ENCODE measurements at regions not wholly inside any gene's neighbourhood (a gene's known extent, or its start where the extent isn't known, plus 50 kb on each side); places are given as distances from the start of the nearest gene placed in this dataset.
A peak's percentile ranks its signal among the peaks of the same experiment; 100 is the strongest.

DNA sequence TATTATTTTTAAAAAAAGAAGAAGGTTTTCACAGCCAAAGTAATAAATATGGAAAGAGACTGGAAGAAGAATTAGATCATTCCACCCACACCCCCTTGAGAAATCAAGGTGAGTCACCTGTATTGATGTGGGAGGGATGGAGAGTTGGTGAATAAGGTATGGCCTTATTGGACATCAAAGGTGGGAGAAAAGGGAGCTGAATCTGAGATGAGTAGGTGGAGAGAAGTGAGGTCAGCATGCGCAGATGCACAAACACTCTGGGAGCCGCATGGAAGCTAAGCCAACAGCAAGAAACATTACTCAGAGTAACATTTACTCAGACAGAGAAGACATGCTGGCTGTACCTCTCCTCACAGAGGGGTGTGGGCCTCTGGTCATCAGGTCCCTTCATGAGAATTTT is 113.1 kb upstream of the FOXG1 start (continued):
- no peak for TF ChIP-seq ZNF280C (tag by site-specific recombination; IDR thresholded peaks at IDR 0.05)

- no peaks in the 10 kb centered on the region for H3K36me3 ChIP-seq (ENCODE audit: control insufficient read depth in 2 of 2, insufficient read depth in 1 of 2, low read length in 2 of 2)
- no peaks in the 10 kb centered on the region for H3K4me1 ChIP-seq (ENCODE audit: control insufficient read depth, insufficient read depth, low read length)
- ChIA-PET POLR2A (no interaction called here), CTCF (no interaction called here)
- no peak overlapping the region for H3K4me3 ChIP-seq (ENCODE audit: low read depth, low read length)
- no peaks in the 10 kb centered on the region for H3K9me3 ChIP-seq (ENCODE audit: control insufficient read depth, insufficient read depth, low read depth, low read length)
- TF ChIP-seq ZNF174 (tag by site-specific recombination; IDR thresholded peaks at IDR 0.05) = no peak
- TF ChIP-seq ZBTB26 (tag by site-specific recombination; optimal IDR thresholded peaks at IDR 0.05) = no peak
- TF ChIP-seq, protein P1, sequence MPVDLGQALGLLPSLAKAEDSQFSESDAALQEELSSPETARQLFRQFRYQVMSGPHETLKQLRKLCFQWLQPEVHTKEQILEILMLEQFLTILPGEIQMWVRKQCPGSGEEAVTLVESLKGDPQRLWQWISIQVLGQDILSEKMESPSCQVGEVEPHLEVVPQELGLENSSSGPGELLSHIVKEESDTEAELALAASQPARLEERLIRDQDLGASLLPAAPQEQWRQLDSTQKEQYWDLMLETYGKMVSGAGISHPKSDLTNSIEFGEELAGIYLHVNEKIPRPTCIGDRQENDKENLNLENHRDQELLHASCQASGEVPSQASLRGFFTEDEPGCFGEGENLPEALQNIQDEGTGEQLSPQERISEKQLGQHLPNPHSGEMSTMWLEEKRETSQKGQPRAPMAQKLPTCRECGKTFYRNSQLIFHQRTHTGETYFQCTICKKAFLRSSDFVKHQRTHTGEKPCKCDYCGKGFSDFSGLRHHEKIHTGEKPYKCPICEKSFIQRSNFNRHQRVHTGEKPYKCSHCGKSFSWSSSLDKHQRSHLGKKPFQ (tag by site-specific recombination; IDR thresholded peaks at IDR 0.05) = no peak
- no peak for TF ChIP-seq GFI1B (tag by site-specific recombination; IDR thresholded peaks at IDR 0.05)
- no peak for TF ChIP-seq ZNF175 (tag by site-specific recombination; IDR thresholded peaks at IDR 0.05)
- TF ChIP-seq ZNF624 (tag by site-specific recombination; IDR thresholded peaks at IDR 0.05) = no peak
- no peak overlapping the region for H3K27ac ChIP-seq (ENCODE audit: extremely low read depth, low read depth, low read length)
Measured at GRCh38 chr14:28656704-28657255, 109.8 kb upstream of the FOXG1 start.

GRCh38 chr14:28661171-28661772 is 105.3 kb upstream of the FOXG1 start:
- no peaks in the 10 kb centered on the region for H3K9me3 ChIP-seq (ENCODE audit: control insufficient read depth, insufficient read depth, low read depth, low read length)
- H3K4me3 ChIP-seq (ENCODE audit: low read depth, low read length) = no peak overlapping the region
- ChIA-PET POLR2A (no interaction called here), CTCF (no interaction called here)
- TF ChIP-seq ZNF433 (tag by site-specific recombination; IDR thresholded peaks at IDR 0.05; ENCODE audit: low read depth) = no peak
- TF ChIP-seq, protein P2, sequence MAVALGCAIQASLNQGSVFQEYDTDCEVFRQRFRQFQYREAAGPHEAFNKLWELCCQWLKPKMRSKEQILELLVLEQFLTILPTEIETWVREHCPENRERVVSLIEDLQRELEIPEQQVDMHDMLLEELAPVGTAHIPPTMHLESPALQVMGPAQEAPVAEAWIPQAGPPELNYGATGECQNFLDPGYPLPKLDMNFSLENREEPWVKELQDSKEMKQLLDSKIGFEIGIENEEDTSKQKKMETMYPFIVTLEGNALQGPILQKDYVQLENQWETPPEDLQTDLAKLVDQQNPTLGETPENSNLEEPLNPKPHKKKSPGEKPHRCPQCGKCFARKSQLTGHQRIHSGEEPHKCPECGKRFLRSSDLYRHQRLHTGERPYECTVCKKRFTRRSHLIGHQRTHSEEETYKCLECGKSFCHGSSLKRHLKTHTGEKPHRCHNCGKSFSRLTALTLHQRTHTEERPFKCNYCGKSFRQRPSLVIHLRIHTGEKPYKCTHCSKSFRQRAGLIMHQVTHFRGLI (tag by site-specific recombination; IDR thresholded peaks at IDR 0.05) = peak; percentile 79
- H3K36me3 ChIP-seq (ENCODE audit: control insufficient read depth in 2 of 2, insufficient read depth in 1 of 2, low read length in 2 of 2) = no peaks in the 10 kb centered on the region
- no peak overlapping the region for H3K27ac ChIP-seq (ENCODE audit: extremely low read depth, low read depth, low read length)
- H3K4me1 ChIP-seq (ENCODE audit: control insufficient read depth, insufficient read depth, low read length) = no peaks in the 10 kb centered on the region

- POLR2A ChIA-PET = no interaction called here
- Histone ChIP-seq H3K4me3 (ENCODE audit: low read depth, low read length) (no peak overlapping the region), H3K9me3 (ENCODE audit: control insufficient read depth, insufficient read depth, low read depth, low read length) (no peaks in the 10 kb centered on the region), H3K36me3 (ENCODE audit: control insufficient read depth in 2 of 2, insufficient read depth in 1 of 2, low read length in 2 of 2) (no peaks in the 10 kb centered on the region), H3K4me1 (ENCODE audit: control insufficient read depth, insufficient read depth, low read length) (no peaks in the 10 kb centered on the region), H3K27ac (ENCODE audit: extremely low read depth, low read depth, low read length) (no peak overlapping the region)
- CTCF ChIA-PET = interaction anchor here (0.6 kb wide), 1 partner anchor 39 kb away, joined by 3 read pairs; no protein-coding TSS in a partner anchor
- TF ChIP-seq ZNF488 (tag by site-specific recombination; IDR thresholded peaks at IDR 0.05) (no peak), ZNF654 (tag by site-specific recombination; IDR thresholded peaks at IDR 0.05; ENCODE audit: low read depth) (no peak), ZNF16 (tag by site-specific recombination; IDR thresholded peaks at IDR 0.05; ENCODE audit: low read depth) (no peak), ZNF366 (tag by site-specific recombination; conservative IDR thresholded peaks at IDR 0.05) (no peak), KLF1 (tag by site-specific recombination; IDR thresholded peaks at IDR 0.05) (no peak), GLIS1 (tag by site-specific recombination; IDR thresholded peaks at IDR 0.05) (no peak), ZNF596 (tag by site-specific recombination; IDR thresholded peaks at IDR 0.05) (no peak)
Measured at GRCh38 chr14:28666961-28667360, 99.6 kb upstream of the FOXG1 start.

Data from HEK293 (cell line).